ENCODE measurements at regions not wholly inside any gene's neighbourhood (a gene's known extent, or its start where the extent isn't known, plus 50 kb on each side); places are given as distances from the start of the nearest gene placed in this dataset.

GRCh38 chr7:106808967-106809635 is 56.0 kb upstream of the PIK3CG start:
- DNase-seq (ENCODE audit: low spot score), result no peak

GRCh38 chr7:106811472-106811871 is 53.6 kb upstream of the PIK3CG start:
- no peak for DNase-seq (ENCODE audit: low spot score)

- DNase-seq (ENCODE audit: low spot score), result no peak
Observed at GRCh38 chr7:106812027-106812643, 52.9 kb upstream of the PIK3CG start.

GRCh38 chr7:106813705-106814305 is 51.3 kb upstream of the PIK3CG start:
- DNase-seq (ENCODE audit: low spot score), result no peak

- no peak for DNase-seq (ENCODE audit: low spot score)
Observed at GRCh38 chr7:106814887-106815286, 50.2 kb upstream of the PIK3CG start.

All from HuH-7.5 (cell line).